Neural crest cell (in vitro differentiated cells): ENCODE measurements at regions not wholly inside any gene's neighbourhood (a gene's known extent, or its start where the extent isn't known, plus 50 kb on each side); places are given as distances from the start of the nearest gene placed in this dataset.

Source experiments
- DNase-seq: peaks from one replicate; pipeline ENCODE4 v3.0.0; 2021; ENCODE audit warnings: low read depth, mixed read lengths, low spot score
- H3K27ac Mint-ChIP-seq: one replicate; pipeline ENCODE4 v1.8.0; 2021; ENCODE audit warnings: mild to moderate bottlenecking, mixed read lengths; ENCODE audit not compliant: unreplicated experiment
- H3K27me3 Mint-ChIP-seq: 2 replicates; pipeline ENCODE4 v1.8.0; 2021; ENCODE audit warnings: low read depth, mild to moderate bottlenecking, mixed read lengths
- H3K36me3 Mint-ChIP-seq: 2 replicates; pipeline ENCODE4 v1.8.0; 2021; ENCODE audit warnings: low read depth, mild to moderate bottlenecking, mixed read lengths
- H3K4me1 Mint-ChIP-seq: 2 replicates; pipeline ENCODE4 v1.8.0; 2021; ENCODE audit warnings: mixed read lengths
- H3K4me3 Mint-ChIP-seq: one replicate; pipeline ENCODE4 v1.8.0; 2021; ENCODE audit warnings: mild to moderate bottlenecking, mixed read lengths
- H3K9me3 Mint-ChIP-seq: 2 replicates; pipeline ENCODE4 v1.8.0; 2021; ENCODE audit warnings: mixed read lengths
- TF ChIP-seq, protein P1 (sequence below): fragments of 200-600 bp; sonication (generic); conservative IDR thresholded peaks from 2 replicates; pipeline ENCODE4 v1.5.0; 2021; ENCODE audit warnings: antibody characterized with exemption, mild to moderate bottlenecking

DNA sequence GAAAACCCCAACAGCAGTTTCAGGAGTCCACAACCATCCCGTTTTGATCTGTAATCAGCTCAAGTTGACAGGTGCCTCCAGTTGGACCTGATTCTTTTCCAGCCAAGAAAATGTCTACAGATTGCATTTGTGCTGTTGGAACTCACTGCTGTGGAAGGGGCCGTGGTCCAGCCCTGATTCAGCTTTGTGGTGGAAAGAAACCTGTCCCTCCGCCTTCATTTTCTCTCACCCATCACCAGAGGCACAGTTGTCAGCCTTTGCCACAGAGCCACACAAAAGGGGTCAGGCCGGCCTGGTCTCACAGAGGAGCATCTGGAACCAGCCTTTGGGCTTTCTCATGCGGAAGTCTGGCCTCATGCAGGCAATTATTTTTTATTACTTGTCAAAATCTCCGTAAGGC lies 483.6 kb downstream of the GADD45G start:
- Mint-ChIP-seq H3K4me1 (peaks cover 10% of the 10 kb centered on the region), H3K9me3 (no peaks in the 10 kb centered on the region), H3K27me3 (peaks cover 28% of the 10 kb centered on the region), H3K36me3 (no peaks in the 10 kb centered on the region), H3K27ac (no peak overlapping the region), H3K4me3 (no peak overlapping the region)
- TF ChIP-seq, protein P1, sequence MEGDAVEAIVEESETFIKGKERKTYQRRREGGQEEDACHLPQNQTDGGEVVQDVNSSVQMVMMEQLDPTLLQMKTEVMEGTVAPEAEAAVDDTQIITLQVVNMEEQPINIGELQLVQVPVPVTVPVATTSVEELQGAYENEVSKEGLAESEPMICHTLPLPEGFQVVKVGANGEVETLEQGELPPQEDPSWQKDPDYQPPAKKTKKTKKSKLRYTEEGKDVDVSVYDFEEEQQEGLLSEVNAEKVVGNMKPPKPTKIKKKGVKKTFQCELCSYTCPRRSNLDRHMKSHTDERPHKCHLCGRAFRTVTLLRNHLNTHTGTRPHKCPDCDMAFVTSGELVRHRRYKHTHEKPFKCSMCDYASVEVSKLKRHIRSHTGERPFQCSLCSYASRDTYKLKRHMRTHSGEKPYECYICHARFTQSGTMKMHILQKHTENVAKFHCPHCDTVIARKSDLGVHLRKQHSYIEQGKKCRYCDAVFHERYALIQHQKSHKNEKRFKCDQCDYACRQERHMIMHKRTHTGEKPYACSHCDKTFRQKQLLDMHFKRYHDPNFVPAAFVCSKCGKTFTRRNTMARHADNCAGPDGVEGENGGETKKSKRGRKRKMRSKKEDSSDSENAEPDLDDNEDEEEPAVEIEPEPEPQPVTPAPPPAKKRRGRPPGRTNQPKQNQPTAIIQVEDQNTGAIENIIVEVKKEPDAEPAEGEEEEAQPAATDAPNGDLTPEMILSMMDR, result no peak
- no peak for DNase-seq

DNA sequence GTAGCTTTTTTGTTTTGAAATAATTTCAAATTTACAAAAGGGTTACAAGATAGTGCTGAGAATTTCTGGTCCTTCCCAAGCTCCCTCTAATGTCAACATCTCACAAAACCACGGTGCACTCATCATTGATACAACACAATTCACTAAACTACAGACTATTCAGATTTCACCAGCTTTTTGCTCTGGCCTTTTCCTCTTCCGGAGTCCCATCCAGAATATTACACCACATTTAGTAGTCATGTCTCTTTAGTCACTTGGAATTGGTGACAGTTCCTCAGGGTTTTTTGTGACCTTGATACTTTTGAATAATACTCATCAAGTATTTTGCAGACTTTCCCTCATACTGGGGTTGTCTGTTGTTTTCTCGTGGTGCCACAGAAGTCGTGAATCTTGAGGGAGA lies 484.0 kb downstream of the GADD45G start:
- no peak for DNase-seq
- TF ChIP-seq, protein P1, result no peak
- no peak overlapping the region for H3K4me3 Mint-ChIP-seq
- H3K36me3 Mint-ChIP-seq, result no peaks in the 10 kb centered on the region
- peaks cover 11% of the 10 kb centered on the region for H3K4me1 Mint-ChIP-seq
- no peaks in the 10 kb centered on the region for H3K9me3 Mint-ChIP-seq
- peaks cover 32% of the 10 kb centered on the region for H3K27me3 Mint-ChIP-seq
- no peak overlapping the region for H3K27ac Mint-ChIP-seq

DNA sequence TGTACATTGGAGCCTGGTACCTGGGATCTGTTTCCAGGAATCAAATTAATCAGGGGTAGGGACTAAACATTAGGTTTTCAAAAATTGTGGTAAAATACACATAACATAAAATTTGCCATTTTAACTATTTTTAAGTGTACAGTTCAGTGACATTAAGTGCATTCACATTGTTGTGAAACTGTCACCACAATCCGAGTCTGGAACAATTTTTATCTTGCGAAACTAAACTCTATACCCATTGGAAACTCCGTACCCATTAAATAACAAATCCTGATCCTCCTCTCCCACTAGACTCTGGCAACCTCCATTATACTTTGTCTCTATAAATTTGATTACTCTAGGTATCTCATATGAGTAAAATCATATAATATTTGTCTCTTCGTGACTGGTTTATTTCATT lies 486.2 kb downstream of the GADD45G start:
- Mint-ChIP-seq H3K4me1 (peaks cover 5% of the 10 kb centered on the region), H3K4me3 (no peak overlapping the region), H3K27ac (no peak overlapping the region), H3K9me3 (no peaks in the 10 kb centered on the region), H3K27me3 (peaks cover 32% of the 10 kb centered on the region), H3K36me3 (no peaks in the 10 kb centered on the region)
- TF ChIP-seq, protein P1, result no peak
- no peak for DNase-seq

DNA sequence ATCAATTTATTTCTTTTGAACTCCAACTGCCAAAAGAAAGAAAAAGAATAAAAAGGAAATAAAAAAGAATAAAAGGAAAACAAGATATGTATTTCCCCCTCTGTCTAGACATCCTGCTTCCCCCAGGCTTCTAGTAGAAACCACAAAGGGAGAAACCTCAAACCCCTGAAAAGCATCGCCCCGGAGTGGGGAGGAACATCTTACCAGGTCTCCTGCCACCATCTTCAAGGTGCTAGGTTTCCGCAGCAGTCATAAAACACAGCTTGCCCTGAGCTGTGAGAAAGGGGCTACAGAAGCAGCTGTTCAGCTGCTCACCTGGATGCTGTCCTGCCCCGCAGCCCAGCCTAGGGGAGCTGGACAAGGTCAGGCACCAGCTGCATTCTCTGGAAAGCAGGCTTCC lies 487.7 kb downstream of the GADD45G start:
- peaks cover 3% of the 10 kb centered on the region for H3K4me1 Mint-ChIP-seq
- no peak for DNase-seq
- H3K27ac Mint-ChIP-seq, result no peak overlapping the region
- no peaks in the 10 kb centered on the region for H3K9me3 Mint-ChIP-seq
- peaks cover 31% of the 10 kb centered on the region for H3K27me3 Mint-ChIP-seq
- no peak overlapping the region for H3K4me3 Mint-ChIP-seq
- no peaks in the 10 kb centered on the region for H3K36me3 Mint-ChIP-seq
- TF ChIP-seq, protein P1, result no peak

DNA sequence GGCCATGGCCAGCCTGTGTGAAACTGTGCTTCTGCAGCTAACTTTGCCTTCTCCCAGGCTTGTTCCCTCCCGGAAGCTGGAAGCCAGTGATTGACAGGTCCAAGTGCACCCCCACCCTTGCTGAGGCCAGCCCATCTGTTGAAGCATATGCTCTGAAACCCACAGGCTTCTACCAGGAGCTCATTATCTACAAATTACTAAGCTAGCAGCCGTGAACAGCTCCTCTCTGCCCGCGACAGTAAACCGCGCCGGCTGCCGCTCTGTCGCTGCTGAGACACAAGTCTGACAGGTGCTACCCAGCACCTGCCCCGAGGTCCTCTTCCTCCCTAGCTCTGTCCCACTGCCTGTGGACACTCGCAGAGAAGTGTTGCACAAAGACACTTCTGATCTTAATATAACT lies 490.9 kb downstream of the GADD45G start:
- no peak overlapping the region for H3K4me3 Mint-ChIP-seq
- H3K4me1 Mint-ChIP-seq, result peaks cover 3% of the 10 kb centered on the region
- no peak overlapping the region for H3K27ac Mint-ChIP-seq
- TF ChIP-seq, protein P1, result no peak
- H3K36me3 Mint-ChIP-seq, result no peaks in the 10 kb centered on the region
- H3K27me3 Mint-ChIP-seq, result peaks cover 22% of the 10 kb centered on the region
- no peak for DNase-seq
- H3K9me3 Mint-ChIP-seq, result no peaks in the 10 kb centered on the region

DNA sequence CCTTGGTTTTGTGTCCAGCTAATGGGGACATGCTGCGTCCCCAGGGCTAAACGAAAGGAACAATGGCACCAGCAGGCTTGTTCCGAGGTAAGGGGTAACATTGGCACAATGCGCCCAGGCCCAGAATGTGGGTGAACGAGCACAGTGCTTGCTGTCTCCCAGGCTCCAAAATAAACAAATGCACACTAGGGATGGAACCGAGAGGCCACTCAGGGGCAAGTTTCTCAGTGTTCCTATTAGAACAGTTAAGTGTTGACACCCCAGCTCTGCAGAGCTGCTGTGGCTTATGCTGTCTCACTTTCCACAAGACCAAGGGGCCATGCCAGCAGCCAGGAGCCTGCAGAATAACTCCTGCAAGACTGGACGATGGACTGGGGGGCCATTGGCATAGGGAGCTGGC lies 492.4 kb downstream of the GADD45G start:
- Mint-ChIP-seq H3K36me3 (no peaks in the 10 kb centered on the region), H3K4me1 (peaks cover 6% of the 10 kb centered on the region), H3K4me3 (no peak overlapping the region), H3K27ac (no peak overlapping the region), H3K27me3 (peaks cover 23% of the 10 kb centered on the region), H3K9me3 (no peaks in the 10 kb centered on the region)
- no peak for DNase-seq
- TF ChIP-seq, protein P1, result no peak
